Heart right ventricle (tissue), 16 donors: ENCODE measurements at regions not wholly inside any gene's neighbourhood (a gene's known extent, or its start where the extent isn't known, plus 50 kb on each side); places are given as distances from the start of the nearest gene placed in this dataset.

ENCODE experiments used
- ATAC-seq, 8 donors: fragments of 200-7000 bp; cut with Tn5 transposase; one replicate each; pipeline ENCODE4 v1.9.1; 2020; ENCODE audit warnings: mild to moderate bottlenecking in 8 of 8, moderate library complexity in 8 of 8, moderate number of reproducible peaks in 1 of 8
- DNase-seq, 2 donors: peaks; one replicate each; pipeline ENCODE4 v3.0.0-alpha.2; 2020
- H3K27ac ChIP-seq, 10 donors: fragments of 200-600 bp; sonication (generic) in 2 of 10; one replicate each; pipeline versions ENCODE4 v1.5.0 to v1.8.0; 2020 to 2022; ENCODE audit warnings: mild to moderate bottlenecking in 3 of 10
- H3K27me3 ChIP-seq, 7 donors: fragments of 200-600 bp; one replicate each; pipeline ENCODE4 v1.8.0; 2021 to 2022; ENCODE audit warnings: mild to moderate bottlenecking in 2 of 7
- H3K36me3 ChIP-seq, 9 donors: fragments of 200-600 bp; sonication (generic) in 1 of 9; one replicate each; pipeline versions ENCODE4 v1.5.0 to v1.8.0; 2020 to 2022; ENCODE audit warnings: mild to moderate bottlenecking in 2 of 9
- H3K4me1 ChIP-seq, 9 donors: fragments of 200-600 bp; sonication (generic) in 1 of 9; one replicate each; pipeline versions ENCODE4 v1.5.0 to v1.8.0; 2020 to 2022; ENCODE audit warnings: mild to moderate bottlenecking in 4 of 9
- H3K4me3 ChIP-seq, 10 donors: fragments of 200-600 bp; sonication (generic) in 2 of 10; one replicate each; pipeline versions ENCODE4 v1.5.0 to v1.8.0; 2020 to 2022; ENCODE audit warnings: mild to moderate bottlenecking in 7 of 10, moderate library complexity in 2 of 10
- H3K9me3 ChIP-seq, 11 donors: fragments of 200-600 bp in 10 of 11; sonication (generic) in 2 of 11; one replicate each; pipeline versions ENCODE4 v1.5.0 to v1.8.0; 2013 to 2022; ENCODE audit warnings: mild to moderate bottlenecking in 2 of 11, control low read depth in 1 of 11, moderate library complexity in 1 of 11
- WGBS, 2 donors: extraction: QIAGEN DNeasy Blood & Tissue Kit; methylation state at CpG; one replicate each; pipeline ENCODE4 v1.1.7; 2013; ENCODE audit warnings: inconsistent platforms in 1 of 2; 5-methylcytosine and 5-hydroxymethylcytosine counted together
- intact Hi-C, 10 donors: fragments of 100-400 bp; cut with DNase I; formaldehyde crosslinking; loops; one replicate each; pipeline versions ENCODE4 v1.11.1 to v1.14.2; 2022
- TF ChIP-seq, protein P1 (sequence below), 9 donors: fragments of 200-600 bp; sonication (generic) in 2 of 9; IDR thresholded peaks; one replicate each; pipeline versions ENCODE4 v1.5.0 to v1.8.0; 2021 to 2022; ENCODE audit warnings: antibody characterized with exemption in 9 of 9, mild to moderate bottlenecking in 5 of 9, moderate library complexity in 1 of 9
- donor health status: Arrhythmogenic right ventricular cardiomyopathy.
- donor health status: ischemic (EF 13 %, LVEDD 7.1; RV severe dilation, severe dysfunction).
- donor health status: healthy with polysubstance abuse.
- donor health status: DM: no; HTN: yes; CAD: no.
- donor health status: DM: no; HTN: no; CAD: no.
- donor health status: ischemic (EF 25% LVEDD 6.9; RV normal size, moderate dysfunction).
- donor health status: ischemic (EF 25% LVEDD 5.7; RV mildly dilated, moderate dysfunction).
- donor health status: healthy.
- donor health status: DM: yes; HTN: yes; CAD: no.
- donor health status: Ischemic cardiomyopathy.
- donor health status: ischemic (EF 35%, LVEDD 5.7; RV mildly dilated, moderate dysfunction).
- donor health status: nonischemic (EF 11% LVEDD 7.7; RV severe dilation, severe dysfunction).
- donor health status: DM: yes; HTN: yes; CAD: no.
- donor health status: PGD.
- donor health status: ischemic (EF 29% LVEDD 5.4; RV normal size, mild dysfunction).
- donor health status: nonischemic (EF 23%, LVEDD 6.1; RV moderate dilation, normal function).

DNA sequence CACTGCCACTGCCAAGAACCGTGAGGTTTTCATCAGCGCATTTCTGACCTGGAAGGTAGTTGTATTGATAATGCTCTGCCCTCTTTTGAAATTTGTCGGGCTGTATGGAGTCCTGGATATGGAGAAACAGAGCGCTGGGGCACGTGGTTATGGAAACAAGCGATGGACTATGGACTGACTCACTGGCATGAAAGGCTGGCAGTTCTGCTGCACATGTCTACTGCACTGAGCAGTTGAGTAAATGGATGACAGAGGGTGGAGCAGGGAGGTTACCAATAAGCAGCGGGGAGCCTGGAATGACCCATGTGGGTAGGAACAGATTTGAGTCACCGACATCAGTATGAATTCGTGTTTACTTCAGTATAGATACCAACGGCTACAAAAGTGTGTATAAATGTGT, 429.5 kb downstream of the OCA2 start:
- H3K9me3 ChIP-seq, result no peaks in the 10 kb centered on the region
- H3K36me3 ChIP-seq, result no peaks in the 10 kb centered on the region
- DNase-seq (no peak), ATAC-seq (no peak)
- no peak overlapping the region for H3K4me3 ChIP-seq
- no peaks in the 10 kb centered on the region for H3K27me3 ChIP-seq
- intact Hi-C loops, result no loop called here
- 87 to 92% methylated on average over 10 of the region's 10 CpGs for WGBS, 2 donors
- H3K27ac ChIP-seq, result no peak overlapping the region
- no peaks in the 10 kb centered on the region for H3K4me1 ChIP-seq
- TF ChIP-seq, protein P1, sequence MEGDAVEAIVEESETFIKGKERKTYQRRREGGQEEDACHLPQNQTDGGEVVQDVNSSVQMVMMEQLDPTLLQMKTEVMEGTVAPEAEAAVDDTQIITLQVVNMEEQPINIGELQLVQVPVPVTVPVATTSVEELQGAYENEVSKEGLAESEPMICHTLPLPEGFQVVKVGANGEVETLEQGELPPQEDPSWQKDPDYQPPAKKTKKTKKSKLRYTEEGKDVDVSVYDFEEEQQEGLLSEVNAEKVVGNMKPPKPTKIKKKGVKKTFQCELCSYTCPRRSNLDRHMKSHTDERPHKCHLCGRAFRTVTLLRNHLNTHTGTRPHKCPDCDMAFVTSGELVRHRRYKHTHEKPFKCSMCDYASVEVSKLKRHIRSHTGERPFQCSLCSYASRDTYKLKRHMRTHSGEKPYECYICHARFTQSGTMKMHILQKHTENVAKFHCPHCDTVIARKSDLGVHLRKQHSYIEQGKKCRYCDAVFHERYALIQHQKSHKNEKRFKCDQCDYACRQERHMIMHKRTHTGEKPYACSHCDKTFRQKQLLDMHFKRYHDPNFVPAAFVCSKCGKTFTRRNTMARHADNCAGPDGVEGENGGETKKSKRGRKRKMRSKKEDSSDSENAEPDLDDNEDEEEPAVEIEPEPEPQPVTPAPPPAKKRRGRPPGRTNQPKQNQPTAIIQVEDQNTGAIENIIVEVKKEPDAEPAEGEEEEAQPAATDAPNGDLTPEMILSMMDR (IDR thresholded peaks at IDR 0.05), result no peak

DNA sequence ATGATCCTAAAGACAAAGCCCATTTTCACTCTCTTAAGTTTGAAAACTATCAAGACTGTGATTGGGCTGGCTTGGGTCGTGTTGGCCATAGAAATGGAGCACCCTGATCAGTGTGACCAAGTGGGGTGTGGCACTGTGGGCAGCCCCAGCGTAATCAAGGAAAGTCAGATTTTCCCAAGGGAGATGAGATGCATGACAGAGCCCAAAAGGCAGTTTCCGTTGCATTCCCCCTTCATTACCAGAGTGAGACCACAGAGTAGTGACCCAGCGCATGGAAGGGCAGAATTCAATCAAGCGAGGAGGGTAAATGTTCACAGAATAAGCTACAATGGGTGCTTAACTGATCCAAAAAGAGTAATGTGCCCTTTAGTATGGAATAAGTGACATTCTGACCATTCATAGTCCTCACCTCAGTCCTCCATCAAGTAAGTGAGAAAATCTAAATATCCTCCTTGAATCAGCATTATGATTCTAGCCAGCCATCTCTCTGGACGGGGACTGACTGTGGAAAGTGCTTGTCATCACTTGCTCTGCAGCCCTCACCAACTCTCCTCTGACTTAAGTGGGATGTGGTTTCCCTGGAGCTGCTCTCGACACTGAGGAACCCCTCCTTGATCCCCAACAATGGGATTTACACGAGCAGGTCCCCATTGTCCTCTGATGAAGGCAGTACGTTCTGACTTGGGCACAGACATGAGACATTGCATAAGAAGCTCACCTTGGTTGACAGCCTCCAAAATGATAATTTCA, 430.5 kb downstream of the OCA2 start:
- intact Hi-C loops, result no loop called here
- WGBS, 2 donors, result 68 to 71% methylated on average over 9 of the region's 9 CpGs
- Histone ChIP-seq H3K36me3 (no peaks in the 10 kb centered on the region), H3K9me3 (no peaks in the 10 kb centered on the region), H3K4me1 (no peaks in the 10 kb centered on the region), H3K27ac (no peak overlapping the region), H3K27me3 (no peaks in the 10 kb centered on the region), H3K4me3 (no peak overlapping the region)
- DNase-seq (no peak), ATAC-seq (no peak)
- TF ChIP-seq, protein P1 (IDR thresholded peaks at IDR 0.05), result no peak

DNA sequence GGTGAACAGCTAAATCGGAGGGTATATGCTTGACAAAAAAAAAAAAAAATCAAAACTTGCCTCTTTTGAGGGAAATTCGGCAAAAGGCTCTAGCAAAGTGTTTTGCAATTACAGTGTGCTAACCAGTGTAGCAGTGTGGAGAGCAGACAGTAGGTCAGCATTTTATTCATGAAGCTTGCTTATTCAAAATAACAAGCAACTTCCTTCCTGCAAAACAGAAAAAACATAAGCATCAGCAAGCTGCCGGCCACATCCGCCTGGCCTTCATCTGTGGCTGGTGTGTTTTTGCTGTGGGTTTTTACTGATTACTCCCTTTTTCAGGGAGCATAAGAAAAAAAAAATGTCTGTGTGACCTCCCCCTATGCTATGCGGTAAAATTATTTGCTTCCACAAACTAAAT, 434.1 kb downstream of the OCA2 start:
- 50 to 61% methylated on average over 5 of the region's 5 CpGs for WGBS, 2 donors
- Histone ChIP-seq H3K27me3 (no peaks in the 10 kb centered on the region), H3K9me3 (peaks cover 0 to 20% (median 0%) of the 10 kb centered on the region in 11 donors), H3K27ac (no peak overlapping the region), H3K36me3 (no peaks in the 10 kb centered on the region), H3K4me1 (no peaks in the 10 kb centered on the region), H3K4me3 (no peak overlapping the region)
- ATAC-seq (no peak), DNase-seq (no peak)
- TF ChIP-seq, protein P1 (IDR thresholded peaks at IDR 0.05), result no peak
- intact Hi-C loops, result no loop called here

DNA sequence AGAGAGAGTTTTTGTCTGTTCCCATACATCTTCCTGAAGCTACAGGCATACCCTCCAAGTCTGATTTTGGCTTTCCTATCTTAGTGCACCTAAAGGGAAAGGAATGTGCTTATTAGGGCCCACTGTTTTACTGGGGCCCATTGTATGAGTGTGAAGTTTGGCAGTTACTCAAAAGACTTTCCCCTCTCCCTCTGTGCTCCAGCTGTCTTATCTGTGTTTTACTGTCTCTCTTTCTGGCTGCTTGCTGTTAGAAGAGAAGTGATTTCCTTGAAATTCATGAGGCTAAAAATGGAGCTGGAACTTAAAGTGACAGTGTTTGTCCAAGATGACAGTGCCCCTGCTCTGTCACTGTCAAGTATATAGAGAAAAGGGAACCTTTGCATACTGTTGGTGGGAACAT, 436.2 kb downstream of the OCA2 start:
- no peaks in the 10 kb centered on the region for H3K4me1 ChIP-seq
- no peak for ATAC-seq
- intact Hi-C loops, result no loop called here
- no peak overlapping the region for H3K27ac ChIP-seq
- no peak for DNase-seq
- H3K4me3 ChIP-seq, result no peak overlapping the region
- no peaks in the 10 kb centered on the region for H3K27me3 ChIP-seq
- peaks cover 0 to 20% (median 0%) of the 10 kb centered on the region in 11 donors for H3K9me3 ChIP-seq
- H3K36me3 ChIP-seq, result no peaks in the 10 kb centered on the region
- TF ChIP-seq, protein P1 (IDR thresholded peaks at IDR 0.05), result no peak
